HepG2 (cell line): ENCODE measurements at regions not wholly inside any gene's neighbourhood (a gene's known extent, or its start where the extent isn't known, plus 50 kb on each side); places are given as distances from the start of the nearest gene placed in this dataset.

Experiments
- MEF2D ChIP-seq: sonication (generic); formaldehyde crosslinking; IDR thresholded peaks from 2 replicates; pipeline ENCODE4 v1.5.1; 2020; ENCODE audit warnings: mild to moderate bottlenecking, missing genetic modification reagents
- RFX5 ChIP-seq: IDR thresholded peaks from 2 replicates; pipeline ENCODE4 v1.6.1; 2011; ENCODE audit warnings: low read depth, low read length, improper control_type of control experiment
- SNRNP70 ChIP-seq: fragments of 200-400 bp; formaldehyde crosslinking; IDR thresholded peaks from 2 replicates; pipeline ENCODE4 v1.6.1; 2017; ENCODE audit warnings: mild to moderate bottlenecking, low read depth, low read length, moderate library complexity
- ZBTB14 ChIP-seq: sonication (generic); formaldehyde crosslinking; IDR thresholded peaks from 2 replicates; pipeline ENCODE4 v1.4.0; 2020; ENCODE audit warnings: missing genetic modification reagents
- ZBTB40 ChIP-seq, 2 experiments: fragments of 450-650 bp in 1 of 2; sonication (generic) in 1 of 2; formaldehyde crosslinking in 1 of 2; IDR thresholded peaks; 2 replicates each; pipeline versions ENCODE4 v1.6.1 to v1.8.0; 2016 to 2022; ENCODE audit warnings: antibody characterized with exemption in 1 of 2, mild to moderate bottlenecking in 1 of 2, missing genetic modification reagents in 1 of 2
- ZIK1 ChIP-seq: sonication (generic); formaldehyde crosslinking; IDR thresholded peaks from 2 replicates; pipeline ENCODE4 v1.5.0; 2020; ENCODE audit warnings: mild to moderate bottlenecking, low read depth, missing genetic modification reagents, borderline replicate concordance

- TF ChIP-seq SNRNP70, result no peak
- TF ChIP-seq MEF2D (CRISPR knock-in tag), result no peak
- no peak for TF ChIP-seq ZIK1 (CRISPR knock-in tag)
- TF ChIP-seq ZBTB14 (CRISPR knock-in tag), result no peak
- TF ChIP-seq RFX5, result no peak
- no peak for TF ChIP-seq ZBTB40 (IDR thresholded peaks at IDR 0.05)
- no peak for TF ChIP-seq ZBTB40 (CRISPR knock-in tag; IDR thresholded peaks at IDR 0.05)
These were observed 168.1 kb downstream of the DHX15 start (continued) for GRCh38 chr4:24416293-24416692.
